IMR-90 (cell line): ENCODE measurements at regions not wholly inside any gene's neighbourhood (a gene's known extent, or its start where the extent isn't known, plus 50 kb on each side); places are given as distances from the start of the nearest gene placed in this dataset.
"Not testable (repeated sequence)": the region's sequence is repeated elsewhere in the genome, so short reads cannot be mapped to it uniquely, and the experiment has no call there.

Experiments used
- CEBPB ChIP-seq: IDR thresholded peaks from 2 replicates; pipeline ENCODE4 v1.6.1; 2012; ENCODE audit warnings: low read depth, low read length, improper control_type of control experiment
- ELK1 ChIP-seq: fragments of 150-350 bp; IDR thresholded peaks from 2 replicates; pipeline ENCODE4 v1.6.1; 2016; ENCODE audit warnings: low read depth, mild to moderate bottlenecking, low read length, moderate library complexity, borderline replicate concordance
- FOS ChIP-seq: fragments of 150-350 bp; IDR thresholded peaks from 2 replicates; pipeline ENCODE4 v1.6.1; 2016; ENCODE audit warnings: low read depth, low read length
- MAZ ChIP-seq: IDR thresholded peaks from 2 replicates; pipeline ENCODE4 v1.6.1; 2012; ENCODE audit warnings: low read depth, mild to moderate bottlenecking, low read length, improper control_type of control experiment, moderate library complexity, borderline replicate concordance
- POLR2A ChIP-seq: IDR thresholded peaks from 2 replicates; pipeline ENCODE4 v1.6.1; 2012; ENCODE audit warnings: mild to moderate bottlenecking, low read depth, low read length
- RAD21 ChIP-seq: IDR thresholded peaks from 2 replicates; pipeline ENCODE4 v1.6.1; 2012; ENCODE audit warnings: low read length, improper control_type of control experiment
- RCOR1 ChIP-seq: IDR thresholded peaks from 2 replicates; pipeline ENCODE4 v1.6.1; 2012; ENCODE audit warnings: mild to moderate bottlenecking, low read length, improper control_type of control experiment; ENCODE audit not compliant: insufficient replicate concordance
- RFX5 ChIP-seq: IDR thresholded peaks from 2 replicates; pipeline ENCODE4 v1.8.0; 2012; ENCODE audit warnings: low read depth, mild to moderate bottlenecking, low read length, moderate library complexity
- TF ChIP-seq, protein P1 (sequence below): conservative IDR thresholded peaks from 2 replicates; pipeline ENCODE4 v1.5.1; 2012; ENCODE audit warnings: mild to moderate bottlenecking, low read depth, low read length, improper control_type of control experiment
- TF ChIP-seq, protein P2 (sequence below): fragments of 150-350 bp; IDR thresholded peaks from 2 replicates; pipeline ENCODE4 v1.6.1; 2017; ENCODE audit warnings: mild to moderate bottlenecking, antibody characterized with exemption, low read length, low read depth

DNA sequence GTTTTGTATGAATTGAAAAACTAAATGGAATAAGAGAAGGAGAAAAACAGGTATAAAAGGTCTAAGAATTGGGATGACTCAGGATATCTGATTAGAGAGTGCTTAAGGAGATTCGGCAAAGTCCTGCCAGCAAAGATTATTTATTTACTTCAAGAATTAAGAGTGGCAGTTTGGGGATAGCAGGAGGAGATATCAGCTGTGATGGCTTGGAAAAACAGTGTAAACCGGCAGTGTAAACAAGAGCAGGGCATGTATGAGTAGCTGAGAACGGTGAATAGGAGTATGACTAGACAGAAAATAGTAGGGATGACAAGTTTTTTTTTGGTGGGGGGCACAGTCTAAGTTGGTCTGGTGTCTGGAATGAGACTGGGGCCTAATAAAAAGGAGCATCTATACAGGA lies 231.9 kb upstream of the DUSP10 start:
- TF ChIP-seq RAD21, RCOR1, POLR2A, FOS, CEBPB, RFX5, ELK1, MAZ: not testable (repeated sequence)
- TF ChIP-seq, protein P1, sequence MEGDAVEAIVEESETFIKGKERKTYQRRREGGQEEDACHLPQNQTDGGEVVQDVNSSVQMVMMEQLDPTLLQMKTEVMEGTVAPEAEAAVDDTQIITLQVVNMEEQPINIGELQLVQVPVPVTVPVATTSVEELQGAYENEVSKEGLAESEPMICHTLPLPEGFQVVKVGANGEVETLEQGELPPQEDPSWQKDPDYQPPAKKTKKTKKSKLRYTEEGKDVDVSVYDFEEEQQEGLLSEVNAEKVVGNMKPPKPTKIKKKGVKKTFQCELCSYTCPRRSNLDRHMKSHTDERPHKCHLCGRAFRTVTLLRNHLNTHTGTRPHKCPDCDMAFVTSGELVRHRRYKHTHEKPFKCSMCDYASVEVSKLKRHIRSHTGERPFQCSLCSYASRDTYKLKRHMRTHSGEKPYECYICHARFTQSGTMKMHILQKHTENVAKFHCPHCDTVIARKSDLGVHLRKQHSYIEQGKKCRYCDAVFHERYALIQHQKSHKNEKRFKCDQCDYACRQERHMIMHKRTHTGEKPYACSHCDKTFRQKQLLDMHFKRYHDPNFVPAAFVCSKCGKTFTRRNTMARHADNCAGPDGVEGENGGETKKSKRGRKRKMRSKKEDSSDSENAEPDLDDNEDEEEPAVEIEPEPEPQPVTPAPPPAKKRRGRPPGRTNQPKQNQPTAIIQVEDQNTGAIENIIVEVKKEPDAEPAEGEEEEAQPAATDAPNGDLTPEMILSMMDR, result not testable (repeated sequence)
- TF ChIP-seq, protein P2, sequence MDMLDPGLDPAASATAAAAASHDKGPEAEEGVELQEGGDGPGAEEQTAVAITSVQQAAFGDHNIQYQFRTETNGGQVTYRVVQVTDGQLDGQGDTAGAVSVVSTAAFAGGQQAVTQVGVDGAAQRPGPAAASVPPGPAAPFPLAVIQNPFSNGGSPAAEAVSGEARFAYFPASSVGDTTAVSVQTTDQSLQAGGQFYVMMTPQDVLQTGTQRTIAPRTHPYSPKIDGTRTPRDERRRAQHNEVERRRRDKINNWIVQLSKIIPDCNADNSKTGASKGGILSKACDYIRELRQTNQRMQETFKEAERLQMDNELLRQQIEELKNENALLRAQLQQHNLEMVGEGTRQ, result not testable (repeated sequence)
